ENCODE measurements at regions not wholly inside any gene's neighbourhood (a gene's known extent, or its start where the extent isn't known, plus 50 kb on each side); places are given as distances from the start of the nearest gene placed in this dataset.

GRCh38 chr1:165119086-165119485 is 237.4 kb downstream of the LMX1A start:
- TF ChIP-seq CTCF (IDR thresholded peaks at IDR 0.05) = no peak
- TF ChIP-seq POLR2A (IDR thresholded peaks at IDR 0.05) = no peak
- DNase-seq = no peak
- no peaks in the 10 kb centered on the region for H3K9me3 ChIP-seq
- no peak overlapping the region for H3K27ac ChIP-seq
- ATAC-seq = no peak
- no peaks in the 10 kb centered on the region for H3K36me3 ChIP-seq
- H3K4me1 ChIP-seq = peaks cover 0 to 5% (median 0%) of the 10 kb centered on the region in 12 donors
- WGBS, 4 donors = 57 to 73% (median 61%) methylated on average over 5 of the region's 5 CpGs
- peaks cover 0 to 73% (median 32%) of the 10 kb centered on the region in 9 donors for H3K27me3 ChIP-seq
- H3K4me3 ChIP-seq = no peak overlapping the region
- intact Hi-C loops (cut with DNase I) = no loop called here

GRCh38 chr1:165117482-165117881 is 239.0 kb downstream of the LMX1A start:
- no peak for DNase-seq
- Histone ChIP-seq H3K36me3 (no peaks in the 10 kb centered on the region), H3K9me3 (no peaks in the 10 kb centered on the region), H3K4me1 (peaks cover 0 to 5% (median 0%) of the 10 kb centered on the region in 12 donors), H3K4me3 (no peak overlapping the region), H3K27me3 (peaks cover 0 to 62% (median 33%) of the 10 kb centered on the region in 9 donors), H3K27ac (no peak overlapping the region)
- intact Hi-C loops (cut with DNase I) = no loop called here
- ATAC-seq = no peak
- TF ChIP-seq CTCF (IDR thresholded peaks at IDR 0.05) = no peak
- no peak for TF ChIP-seq POLR2A (IDR thresholded peaks at IDR 0.05)
- WGBS, 4 donors = 3 to 5% (median 4%) methylated on average over 33 of the region's 33 CpGs

GRCh38 chr1:165116732-165117131 is 239.8 kb downstream of the LMX1A start:
- Histone ChIP-seq H3K36me3 (no peaks in the 10 kb centered on the region), H3K9me3 (no peaks in the 10 kb centered on the region), H3K27ac (no peak overlapping the region), H3K27me3 (peaks cover 0 to 65% (median 26%) of the 10 kb centered on the region in 9 donors), H3K4me3 (no peak overlapping the region), H3K4me1 (peaks cover 0 to 5% (median 0%) of the 10 kb centered on the region in 12 donors)
- DNase-seq (no peak), ATAC-seq (peak in 1 of 4 donors; percentile 38)
- 69 to 81% (median 74%) methylated on average over 6 of the region's 6 CpGs for WGBS, 4 donors
- intact Hi-C loops (cut with DNase I) = no loop called here
- no peak for TF ChIP-seq CTCF (IDR thresholded peaks at IDR 0.05)
- no peak for TF ChIP-seq POLR2A (IDR thresholded peaks at IDR 0.05)

GRCh38 chr1:165116171-165116570 is 240.3 kb downstream of the LMX1A start:
- H3K27ac ChIP-seq = no peak overlapping the region
- peaks cover 0 to 68% (median 26%) of the 10 kb centered on the region in 9 donors for H3K27me3 ChIP-seq
- DNase-seq (no peak), ATAC-seq (no peak)
- intact Hi-C loops (cut with DNase I) = no loop called here
- TF ChIP-seq POLR2A (IDR thresholded peaks at IDR 0.05) = no peak
- no peak for TF ChIP-seq CTCF (IDR thresholded peaks at IDR 0.05)
- H3K9me3 ChIP-seq = no peaks in the 10 kb centered on the region
- no peak overlapping the region for H3K4me3 ChIP-seq
- WGBS, 4 donors = 45 to 57% (median 50%) methylated on average over 1 of the region's 1 CpG
- no peaks in the 10 kb centered on the region for H3K36me3 ChIP-seq
- peaks cover 0 to 5% (median 0%) of the 10 kb centered on the region in 12 donors for H3K4me1 ChIP-seq

All from heart left ventricle (tissue), 16 donors.